ENCODE measurements at regions not wholly inside any gene's neighbourhood (a gene's known extent, or its start where the extent isn't known, plus 50 kb on each side); places are given as distances from the start of the nearest gene placed in this dataset.
A peak's percentile ranks its signal among the peaks of the same experiment; 100 is the strongest.
"Not testable (repeated sequence)": the region's sequence is repeated elsewhere in the genome, so short reads cannot be mapped to it uniquely, and the experiment has no call there.

- H3K27ac ChIP-seq (ENCODE audit: low read depth, low read length), result no peak overlapping the region
- H3K36me3 ChIP-seq (ENCODE audit: control insufficient read depth, insufficient read depth, low read length), result no peaks in the 10 kb centered on the region
- H3K9me3 ChIP-seq (ENCODE audit: control insufficient read depth, insufficient read depth, low read length), result no peaks in the 10 kb centered on the region
- H3K27me3 ChIP-seq (ENCODE audit: control insufficient read depth, insufficient read depth, low read length), result no peaks in the 10 kb centered on the region
- H3K4me1 ChIP-seq (ENCODE audit: control insufficient read depth, insufficient read depth, low read length), result no peaks in the 10 kb centered on the region
- H3K4me3 ChIP-seq (ENCODE audit: low read depth, low read length), result no peak overlapping the region
- WGBS (ENCODE audit: insufficient coverage), result no CpG with 5 or more reads among the region's 2 CpGs
- DNase-seq (ENCODE audit: low read depth in 4 of 6, low spot score in 6 of 6), result peak in 1 of 6 donors; percentile 10
Measured at GRCh38 chr18:38751211-38751610, 1185.6 kb upstream of the CELF4 start.

GRCh38 chr18:38750751-38751150 lies 1185.2 kb upstream of the CELF4 start:
- Histone ChIP-seq H3K9me3 (ENCODE audit: control insufficient read depth, insufficient read depth, low read length) (no peaks in the 10 kb centered on the region), H3K36me3 (ENCODE audit: control insufficient read depth, insufficient read depth, low read length) (no peaks in the 10 kb centered on the region), H3K4me1 (ENCODE audit: control insufficient read depth, insufficient read depth, low read length) (no peaks in the 10 kb centered on the region), H3K27ac (ENCODE audit: low read depth, low read length) (no peak overlapping the region), H3K27me3 (ENCODE audit: control insufficient read depth, insufficient read depth, low read length) (no peaks in the 10 kb centered on the region), H3K4me3 (ENCODE audit: low read depth, low read length) (no peak overlapping the region)
- peak in 1 of 6 donors; percentile 92 for DNase-seq (ENCODE audit: low read depth in 4 of 6, low spot score in 6 of 6)
- 100% methylated on average over 1 of the region's 3 CpGs for WGBS (ENCODE audit: insufficient coverage)

GRCh38 chr18:38747153-38747552 lies 1181.6 kb upstream of the CELF4 start:
- no peaks in the 10 kb centered on the region for H3K9me3 ChIP-seq (ENCODE audit: control insufficient read depth, insufficient read depth, low read length)
- DNase-seq (ENCODE audit: low read depth in 4 of 6, low spot score in 6 of 6), result no peak
- no peaks in the 10 kb centered on the region for H3K27me3 ChIP-seq (ENCODE audit: control insufficient read depth, insufficient read depth, low read length)
- H3K27ac ChIP-seq (ENCODE audit: low read depth, low read length), result no peak overlapping the region
- H3K36me3 ChIP-seq (ENCODE audit: control insufficient read depth, insufficient read depth, low read length), result no peaks in the 10 kb centered on the region
- no CpG with 5 or more reads among the region's 5 CpGs for WGBS (ENCODE audit: insufficient coverage)
- H3K4me1 ChIP-seq (ENCODE audit: control insufficient read depth, insufficient read depth, low read length), result no peaks in the 10 kb centered on the region
- H3K4me3 ChIP-seq (ENCODE audit: low read depth, low read length), result no peak overlapping the region

GRCh38 chr18:38720181-38720580 lies 1154.6 kb upstream of the CELF4 start:
- DNase-seq (ENCODE audit: low read depth in 4 of 6, low spot score in 6 of 6); H3K27me3 ChIP-seq (ENCODE audit: control insufficient read depth, insufficient read depth, low read length); H3K36me3 ChIP-seq (ENCODE audit: control insufficient read depth, insufficient read depth, low read length); H3K9me3 ChIP-seq (ENCODE audit: control insufficient read depth, insufficient read depth, low read length); H3K4me3 ChIP-seq (ENCODE audit: low read depth, low read length); H3K4me1 ChIP-seq (ENCODE audit: control insufficient read depth, insufficient read depth, low read length); H3K27ac ChIP-seq (ENCODE audit: low read depth, low read length): not testable (repeated sequence)
- no CpG with 5 or more reads among the region's 2 CpGs for WGBS (ENCODE audit: insufficient coverage)

GRCh38 chr18:38718365-38718901 lies 1152.8 kb upstream of the CELF4 start:
- 98% methylated on average over 34 of the region's 34 CpGs for WGBS (ENCODE audit: insufficient coverage)

GRCh38 chr18:38709122-38709521 lies 1143.5 kb upstream of the CELF4 start:
- WGBS (ENCODE audit: insufficient coverage), result no CpG with 5 or more reads among the region's 5 CpGs
- DNase-seq (ENCODE audit: low read depth in 4 of 6, low spot score in 6 of 6), result no peak
- Histone ChIP-seq H3K36me3 (ENCODE audit: control insufficient read depth, insufficient read depth, low read length) (no peaks in the 10 kb centered on the region), H3K4me3 (ENCODE audit: low read depth, low read length) (no peak overlapping the region), H3K4me1 (ENCODE audit: control insufficient read depth, insufficient read depth, low read length) (no peaks in the 10 kb centered on the region), H3K27me3 (ENCODE audit: control insufficient read depth, insufficient read depth, low read length) (no peaks in the 10 kb centered on the region), H3K9me3 (ENCODE audit: control insufficient read depth, insufficient read depth, low read length) (no peaks in the 10 kb centered on the region), H3K27ac (ENCODE audit: low read depth, low read length) (no peak overlapping the region)

More at GRCh38 chr18:38718365-38718901, 1152.8 kb upstream of the CELF4 start:
- no peaks in the 10 kb centered on the region for H3K9me3 ChIP-seq (ENCODE audit: control insufficient read depth, insufficient read depth, low read length)
- H3K36me3 ChIP-seq (ENCODE audit: control insufficient read depth, insufficient read depth, low read length), result no peaks in the 10 kb centered on the region
- H3K27me3 ChIP-seq (ENCODE audit: control insufficient read depth, insufficient read depth, low read length), result no peaks in the 10 kb centered on the region
- no peak overlapping the region for H3K27ac ChIP-seq (ENCODE audit: low read depth, low read length)
- DNase-seq (ENCODE audit: low read depth in 4 of 6, low spot score in 6 of 6), result no peak
- no peaks in the 10 kb centered on the region for H3K4me1 ChIP-seq (ENCODE audit: control insufficient read depth, insufficient read depth, low read length)
- H3K4me3 ChIP-seq (ENCODE audit: low read depth, low read length), result no peak overlapping the region

- Histone ChIP-seq H3K27me3 (ENCODE audit: control insufficient read depth, insufficient read depth, low read length) (no peaks in the 10 kb centered on the region), H3K4me1 (ENCODE audit: control insufficient read depth, insufficient read depth, low read length) (no peaks in the 10 kb centered on the region), H3K9me3 (ENCODE audit: control insufficient read depth, insufficient read depth, low read length) (no peaks in the 10 kb centered on the region), H3K4me3 (ENCODE audit: low read depth, low read length) (no peak overlapping the region), H3K36me3 (ENCODE audit: control insufficient read depth, insufficient read depth, low read length) (no peaks in the 10 kb centered on the region), H3K27ac (ENCODE audit: low read depth, low read length) (no peak overlapping the region)
- DNase-seq (ENCODE audit: low read depth in 4 of 6, low spot score in 6 of 6), result no peak
- WGBS (ENCODE audit: insufficient coverage), result 75% methylated on average over 1 of the region's 5 CpGs
Measured at GRCh38 chr18:38706373-38706772, 1140.8 kb upstream of the CELF4 start.

GRCh38 chr18:38698088-38698487 lies 1132.5 kb upstream of the CELF4 start:
- Histone ChIP-seq H3K27me3 (ENCODE audit: control insufficient read depth, insufficient read depth, low read length) (no peaks in the 10 kb centered on the region), H3K36me3 (ENCODE audit: control insufficient read depth, insufficient read depth, low read length) (no peaks in the 10 kb centered on the region), H3K9me3 (ENCODE audit: control insufficient read depth, insufficient read depth, low read length) (no peaks in the 10 kb centered on the region), H3K4me3 (ENCODE audit: low read depth, low read length) (no peak overlapping the region), H3K4me1 (ENCODE audit: control insufficient read depth, insufficient read depth, low read length) (no peaks in the 10 kb centered on the region), H3K27ac (ENCODE audit: low read depth, low read length) (no peak overlapping the region)
- 41% methylated on average over 2 of the region's 2 CpGs for WGBS (ENCODE audit: insufficient coverage)
- no peak for DNase-seq (ENCODE audit: low read depth in 4 of 6, low spot score in 6 of 6)

GRCh38 chr18:38695559-38696280 lies 1130.1 kb upstream of the CELF4 start:
- DNase-seq (ENCODE audit: low read depth in 4 of 6, low spot score in 6 of 6), result no peak
- no CpG with 5 or more reads among the region's 5 CpGs for WGBS (ENCODE audit: insufficient coverage)
- no peaks in the 10 kb centered on the region for H3K9me3 ChIP-seq (ENCODE audit: control insufficient read depth, insufficient read depth, low read length)

GRCh38 chr18:38693104-38693503 lies 1127.5 kb upstream of the CELF4 start:
- Histone ChIP-seq H3K4me3 (ENCODE audit: low read depth, low read length) (no peak overlapping the region), H3K27me3 (ENCODE audit: control insufficient read depth, insufficient read depth, low read length) (no peaks in the 10 kb centered on the region), H3K4me1 (ENCODE audit: control insufficient read depth, insufficient read depth, low read length) (no peaks in the 10 kb centered on the region), H3K9me3 (ENCODE audit: control insufficient read depth, insufficient read depth, low read length) (no peaks in the 10 kb centered on the region), H3K27ac (ENCODE audit: low read depth, low read length) (no peak overlapping the region), H3K36me3 (ENCODE audit: control insufficient read depth, insufficient read depth, low read length) (no peaks in the 10 kb centered on the region)
- DNase-seq (ENCODE audit: low read depth in 4 of 6, low spot score in 6 of 6), result peak in 2 of 6 donors; percentile 12 to 27
- WGBS (ENCODE audit: insufficient coverage), result 19% methylated on average over 5 of the region's 5 CpGs

More at GRCh38 chr18:38695559-38696280, 1130.1 kb upstream of the CELF4 start:
- no peaks in the 10 kb centered on the region for H3K4me1 ChIP-seq (ENCODE audit: control insufficient read depth, insufficient read depth, low read length)
- no peak overlapping the region for H3K27ac ChIP-seq (ENCODE audit: low read depth, low read length)
- no peaks in the 10 kb centered on the region for H3K36me3 ChIP-seq (ENCODE audit: control insufficient read depth, insufficient read depth, low read length)
- H3K27me3 ChIP-seq (ENCODE audit: control insufficient read depth, insufficient read depth, low read length), result no peaks in the 10 kb centered on the region
- H3K4me3 ChIP-seq (ENCODE audit: low read depth, low read length), result no peak overlapping the region
